ENCODE measurements at regions not wholly inside any gene's neighbourhood (a gene's known extent, or its start where the extent isn't known, plus 50 kb on each side); places are given as distances from the start of the nearest gene placed in this dataset.

GRCh38 chr1:4312024-4312423 is 342.4 kb upstream of the AJAP1 start:
- H2AK5ac ChIP-seq (ENCODE audit: low read depth, low read length): no peak overlapping the region

More at GRCh38 chr1:4312024-4312423, 342.4 kb upstream of the AJAP1 start:
- no peaks in the 10 kb centered on the region for H3K36me3 ChIP-seq (ENCODE audit: control insufficient read depth, insufficient read depth, low read length)
- H3K4me1 ChIP-seq (ENCODE audit: control insufficient read depth, insufficient read depth, low read length): no peaks in the 10 kb centered on the region
- no peak overlapping the region for H3K18ac ChIP-seq (ENCODE audit: low read depth, low read length)
- intact Hi-C loops (cut with micrococcal nuclease): no loop called here
- H3K4ac ChIP-seq (ENCODE audit: low read depth, low read length): no peak overlapping the region
- peaks cover 35% of the 10 kb centered on the region for H3K9me3 ChIP-seq (ENCODE audit: control insufficient read depth, insufficient read depth, low read length)
- DNase-seq (no peak), ATAC-seq (ENCODE audit: low read depth) (no peak)
- ChIA-PET CTCF (no interaction called here), POLR2A (ENCODE audit: unreplicated experiment) (no interaction called here)
- H4K5ac ChIP-seq (ENCODE audit: low read depth, low read length): no peak overlapping the region
- H3K9me1 ChIP-seq (ENCODE audit: insufficient read depth, low read length): no peaks in the 10 kb centered on the region
- H3K4me3 ChIP-seq (ENCODE audit: insufficient read depth, low read depth, low read length): no peak overlapping the region
- no peak overlapping the region for H2BK5ac ChIP-seq (ENCODE audit: low read depth, low read length, poor library complexity, severe bottlenecking)
- H2BK120ac ChIP-seq (ENCODE audit: low read depth, low read length): no peak overlapping the region
- no peak overlapping the region for H4K8ac ChIP-seq (ENCODE audit: low read depth in 2 of 2, low read length in 2 of 2)
- H3K23ac ChIP-seq (ENCODE audit: low read depth, low read length): no peak overlapping the region
- H4K91ac ChIP-seq (ENCODE audit: insufficient read depth, low read depth, low read length): no peak overlapping the region
- WGBS, 2 experiments (ENCODE audit: extremely low coverage in 2 of 2, insufficient read length in 1 of 2): no CpG with 5 or more reads among the region's 6 CpGs
- H3K56ac ChIP-seq (ENCODE audit: extremely low read depth, insufficient read depth, low read length): no peak overlapping the region
- no peak overlapping the region for H2AFZ ChIP-seq (replicated peaks; ENCODE audit: low read length, poor library complexity)
- H3K27ac ChIP-seq (ENCODE audit: insufficient read depth, low read length): no peak overlapping the region
- H3K9ac ChIP-seq (ENCODE audit: low read depth, low read length): no peak overlapping the region
- H3K14ac ChIP-seq (replicated peaks; ENCODE audit: low read depth, low read length): no peak overlapping the region
- no TSS peak for BruUV-seq (replicated peaks)
- H2BK20ac ChIP-seq (ENCODE audit: low read depth, low read length): no peak overlapping the region
- dilution Hi-C loops (cut with HindIII; ENCODE audit: low sequenced_read_pairs, unreplicated experiment): no loop called here
- H2AK9ac ChIP-seq (replicated peaks; ENCODE audit: low read depth, low read length, poor library complexity): no peak overlapping the region
- no peaks in the 10 kb centered on the region for H3K79me1 ChIP-seq (ENCODE audit: low read depth in 1 of 2, low read length in 2 of 2)
- H4K20me1 ChIP-seq (ENCODE audit: insufficient read depth, low read length): no peaks in the 10 kb centered on the region
- H3K4me2 ChIP-seq (ENCODE audit: low read depth, low read length): no peak overlapping the region
- no peaks in the 10 kb centered on the region for H3K27me3 ChIP-seq (ENCODE audit: control insufficient read depth, insufficient read depth, low read length)
- H2BK15ac ChIP-seq (ENCODE audit: low read depth, low read length): no peak overlapping the region
- in situ Hi-C loops (cut with MboI; ENCODE audit: low sequenced_read_pairs): no loop called here
- TF ChIP-seq MXI1 (IDR thresholded peaks at IDR 0.05; ENCODE audit: borderline replicate concordance, low read depth, low read length): no peak
- no peak for TF ChIP-seq SMC3 (IDR thresholded peaks at IDR 0.05; ENCODE audit: low read depth, low read length)
- TF ChIP-seq POLR2A (IDR thresholded peaks at IDR 0.05; ENCODE audit: low read depth, low read length): no peak
- no peak for TF ChIP-seq CEBPB (IDR thresholded peaks at IDR 0.05; ENCODE audit: low read depth, low read length)
- TF ChIP-seq NFE2L2 (IDR thresholded peaks at IDR 0.05; ENCODE audit: low read depth, low read length): no peak
- no peak for TF ChIP-seq MAZ (IDR thresholded peaks at IDR 0.05; ENCODE audit: borderline replicate concordance, low read depth, low read length)
- TF ChIP-seq RFX5 (IDR thresholded peaks at IDR 0.05; ENCODE audit: low read depth, low read length): no peak
- TF ChIP-seq MAFK (IDR thresholded peaks at IDR 0.05; ENCODE audit: low read depth, low read length): no peak
- no peak for TF ChIP-seq CTCF (conservative IDR thresholded peaks at IDR 0.05; ENCODE audit: low read depth, low read length)
- no peak for TF ChIP-seq RAD21 (IDR thresholded peaks at IDR 0.05; ENCODE audit: low read length)
- no peak for TF ChIP-seq CHD1 (IDR thresholded peaks at IDR 0.05; ENCODE audit: low read depth, low read length)
- no peak for TF ChIP-seq RCOR1 (IDR thresholded peaks at IDR 0.05; ENCODE audit: insufficient replicate concordance, low read length)
- TF ChIP-seq, protein P1, sequence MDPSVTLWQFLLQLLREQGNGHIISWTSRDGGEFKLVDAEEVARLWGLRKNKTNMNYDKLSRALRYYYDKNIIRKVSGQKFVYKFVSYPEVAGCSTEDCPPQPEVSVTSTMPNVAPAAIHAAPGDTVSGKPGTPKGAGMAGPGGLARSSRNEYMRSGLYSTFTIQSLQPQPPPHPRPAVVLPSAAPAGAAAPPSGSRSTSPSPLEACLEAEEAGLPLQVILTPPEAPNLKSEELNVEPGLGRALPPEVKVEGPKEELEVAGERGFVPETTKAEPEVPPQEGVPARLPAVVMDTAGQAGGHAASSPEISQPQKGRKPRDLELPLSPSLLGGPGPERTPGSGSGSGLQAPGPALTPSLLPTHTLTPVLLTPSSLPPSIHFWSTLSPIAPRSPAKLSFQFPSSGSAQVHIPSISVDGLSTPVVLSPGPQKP (IDR thresholded peaks at IDR 0.05; ENCODE audit: borderline replicate concordance, low read depth, low read length): no peak
- no peak for TF ChIP-seq FOS (IDR thresholded peaks at IDR 0.05; ENCODE audit: low read depth, low read length)
- TF ChIP-seq, protein P2, sequence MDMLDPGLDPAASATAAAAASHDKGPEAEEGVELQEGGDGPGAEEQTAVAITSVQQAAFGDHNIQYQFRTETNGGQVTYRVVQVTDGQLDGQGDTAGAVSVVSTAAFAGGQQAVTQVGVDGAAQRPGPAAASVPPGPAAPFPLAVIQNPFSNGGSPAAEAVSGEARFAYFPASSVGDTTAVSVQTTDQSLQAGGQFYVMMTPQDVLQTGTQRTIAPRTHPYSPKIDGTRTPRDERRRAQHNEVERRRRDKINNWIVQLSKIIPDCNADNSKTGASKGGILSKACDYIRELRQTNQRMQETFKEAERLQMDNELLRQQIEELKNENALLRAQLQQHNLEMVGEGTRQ (IDR thresholded peaks at IDR 0.05; ENCODE audit: low read depth, low read length): no peak
- no peak for TF ChIP-seq BHLHE40 (IDR thresholded peaks at IDR 0.05; ENCODE audit: low read depth, low read length)
